ENCODE measurements at regions not wholly inside any gene's neighbourhood (a gene's known extent, or its start where the extent isn't known, plus 50 kb on each side); places are given as distances from the start of the nearest gene placed in this dataset.

- Histone ChIP-seq H3K27me3 (ENCODE audit: control insufficient read depth in 1 of 2, insufficient read depth in 2 of 2, low read length in 2 of 2) (no peaks in the 10 kb centered on the region), H3K36me3 (ENCODE audit: control insufficient read depth in 1 of 2, insufficient read depth in 2 of 2, low read length in 2 of 2) (no peaks in the 10 kb centered on the region), H3K27ac (ENCODE audit: low read depth, low read length) (no peak overlapping the region), H3K9ac (ENCODE audit: low read depth in 1 of 2, low read length in 2 of 2) (no peak overlapping the region), H3K4me3 (ENCODE audit: low read depth in 1 of 2, low read length in 2 of 2) (no peak overlapping the region), H3K4me1 (ENCODE audit: control insufficient read depth in 1 of 2, insufficient read depth in 2 of 2, low read length in 2 of 2) (peaks cover 0 to 12% of the 10 kb centered on the region in 2 donors), H3K9me3 (ENCODE audit: control insufficient read depth in 1 of 2, low read length in 2 of 2) (no peaks in the 10 kb centered on the region)
Observed at GRCh38 chr12:124718036-124718435, 145.6 kb downstream of the SCARB1 start.

DNA sequence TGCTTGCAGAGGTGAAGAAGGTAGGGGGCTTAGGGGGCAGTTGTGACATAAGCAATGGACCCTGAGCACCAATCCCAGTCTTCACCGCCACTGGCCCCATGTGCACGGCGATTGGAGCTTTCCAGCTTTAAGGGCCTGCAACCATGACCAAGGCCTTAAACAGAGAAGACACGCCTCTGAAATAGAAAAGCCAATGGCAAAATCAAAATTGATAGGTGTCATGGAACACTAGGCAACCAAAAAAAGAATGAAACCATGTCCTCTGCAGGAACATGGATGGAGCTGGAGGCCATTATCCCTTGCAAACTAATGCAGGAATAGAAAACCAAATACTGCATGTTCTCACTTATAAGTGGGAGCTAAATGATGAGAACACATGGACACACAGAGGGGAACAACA, 146.3 kb downstream of the SCARB1 start:
- Histone ChIP-seq H3K27ac (ENCODE audit: low read depth, low read length) (no peak overlapping the region), H3K9me3 (ENCODE audit: control insufficient read depth in 1 of 2, low read length in 2 of 2) (no peaks in the 10 kb centered on the region), H3K4me3 (ENCODE audit: low read depth in 1 of 2, low read length in 2 of 2) (no peak overlapping the region), H3K9ac (ENCODE audit: low read depth in 1 of 2, low read length in 2 of 2) (no peak overlapping the region), H3K27me3 (ENCODE audit: control insufficient read depth in 1 of 2, insufficient read depth in 2 of 2, low read length in 2 of 2) (no peaks in the 10 kb centered on the region), H3K36me3 (ENCODE audit: control insufficient read depth in 1 of 2, insufficient read depth in 2 of 2, low read length in 2 of 2) (no peaks in the 10 kb centered on the region), H3K4me1 (ENCODE audit: control insufficient read depth in 1 of 2, insufficient read depth in 2 of 2, low read length in 2 of 2) (peaks cover 0 to 12% of the 10 kb centered on the region in 2 donors)

DNA sequence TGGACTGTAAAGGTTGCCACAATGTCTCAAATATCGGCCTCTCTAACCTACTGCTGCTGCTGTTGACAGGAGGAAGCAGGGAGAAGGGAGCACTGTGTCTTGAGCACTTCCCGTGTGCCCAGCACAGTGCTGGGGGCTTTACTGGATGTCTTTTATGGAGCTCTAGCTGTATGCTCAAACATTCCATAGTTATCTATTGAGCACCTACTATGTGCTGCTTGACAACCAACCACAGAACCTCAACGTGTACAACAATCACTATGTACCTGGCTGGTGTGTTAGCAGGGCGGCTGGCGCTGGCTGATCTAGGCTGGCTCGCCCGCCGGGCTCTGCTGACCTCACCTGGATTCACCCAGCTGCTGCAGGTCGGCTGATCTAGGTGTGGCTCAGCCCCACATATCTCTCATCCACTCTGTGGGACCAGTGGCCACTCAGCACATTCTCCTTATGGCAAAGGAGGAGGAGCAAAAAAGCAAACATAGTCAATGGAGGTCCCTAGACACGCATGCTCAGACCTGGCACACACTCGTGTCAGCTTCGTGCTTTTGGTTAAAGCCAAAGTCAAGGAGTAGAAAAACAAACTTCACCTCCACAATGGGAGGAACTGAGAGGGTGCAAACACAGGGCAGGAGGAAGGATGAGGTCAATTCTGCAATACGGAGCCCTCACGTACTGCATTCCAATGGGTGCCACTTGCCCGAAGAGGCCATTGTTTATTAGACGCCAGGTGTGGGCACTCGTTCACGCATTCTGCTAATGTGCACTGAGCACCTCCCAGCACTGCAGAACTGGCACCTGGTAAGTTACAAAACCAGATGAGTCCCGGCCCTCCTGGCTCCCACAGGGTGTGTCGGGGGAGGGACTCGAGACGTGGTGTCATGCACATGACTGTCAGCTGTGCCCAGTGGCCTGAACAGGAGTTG, 147.2 kb downstream of the SCARB1 start:
- H3K9ac ChIP-seq (ENCODE audit: low read depth in 1 of 2, low read length in 2 of 2), result no peak overlapping the region
- no peak overlapping the region for H3K27ac ChIP-seq (ENCODE audit: low read depth, low read length)
- no peaks in the 10 kb centered on the region for H3K9me3 ChIP-seq (ENCODE audit: control insufficient read depth in 1 of 2, low read length in 2 of 2)
- H3K27me3 ChIP-seq (ENCODE audit: control insufficient read depth in 1 of 2, insufficient read depth in 2 of 2, low read length in 2 of 2), result no peaks in the 10 kb centered on the region
- H3K4me3 ChIP-seq (ENCODE audit: low read depth in 1 of 2, low read length in 2 of 2), result no peak overlapping the region
- H3K36me3 ChIP-seq (ENCODE audit: control insufficient read depth in 1 of 2, insufficient read depth in 2 of 2, low read length in 2 of 2), result no peaks in the 10 kb centered on the region
- H3K4me1 ChIP-seq (ENCODE audit: control insufficient read depth in 1 of 2, insufficient read depth in 2 of 2, low read length in 2 of 2), result peaks cover 0 to 12% of the 10 kb centered on the region in 2 donors

DNA sequence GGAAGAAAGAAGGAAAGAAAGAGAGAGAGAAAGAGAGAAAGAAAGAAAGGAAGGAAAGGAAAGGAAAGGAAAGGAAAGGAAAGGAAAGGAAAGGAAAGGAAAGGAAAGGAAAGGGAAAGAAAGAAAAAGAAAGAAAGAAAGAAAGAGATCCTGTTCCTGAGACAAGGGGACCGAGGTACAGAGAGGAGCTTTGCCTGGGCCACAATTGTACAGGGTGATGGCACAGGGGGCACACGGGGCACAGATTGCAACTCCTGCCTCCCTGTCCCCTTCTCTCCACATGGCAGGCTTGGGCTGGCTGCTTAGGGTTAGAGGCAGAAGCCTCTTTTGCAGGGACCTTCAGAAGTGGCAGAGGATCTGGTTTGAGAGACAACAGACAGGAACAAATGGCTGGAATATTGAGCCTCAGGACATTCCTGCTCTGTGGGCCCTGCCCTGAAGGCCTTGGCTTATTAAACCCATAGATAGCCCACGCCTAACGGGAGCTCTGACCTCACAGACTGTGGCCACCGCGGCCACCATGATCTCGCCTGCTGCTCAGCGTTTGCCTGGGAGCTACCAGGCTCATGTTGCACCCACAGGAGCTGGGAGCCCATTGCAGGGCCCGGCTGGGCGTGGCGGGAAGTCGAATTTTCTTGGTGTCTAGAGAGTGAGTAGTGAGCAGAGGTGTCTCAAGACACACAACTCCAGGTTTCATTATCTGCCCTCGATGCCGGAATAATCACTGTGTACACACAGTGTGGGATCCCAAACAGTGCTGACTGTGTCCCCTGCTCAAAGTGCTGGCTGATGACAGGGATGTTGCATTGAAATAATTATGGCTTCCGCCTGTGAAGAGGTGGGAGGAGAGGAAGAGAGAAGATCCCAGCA, 147.9 kb upstream of the NCOR2 start:
- Histone ChIP-seq H3K27ac (ENCODE audit: low read depth, low read length) (no peak overlapping the region), H3K27me3 (ENCODE audit: control insufficient read depth in 1 of 2, insufficient read depth in 2 of 2, low read length in 2 of 2) (no peaks in the 10 kb centered on the region), H3K4me3 (ENCODE audit: low read depth in 1 of 2, low read length in 2 of 2) (no peak overlapping the region), H3K36me3 (ENCODE audit: control insufficient read depth in 1 of 2, insufficient read depth in 2 of 2, low read length in 2 of 2) (no peaks in the 10 kb centered on the region), H3K9ac (ENCODE audit: low read depth in 1 of 2, low read length in 2 of 2) (no peak overlapping the region), H3K9me3 (ENCODE audit: control insufficient read depth in 1 of 2, low read length in 2 of 2) (no peaks in the 10 kb centered on the region), H3K4me1 (ENCODE audit: control insufficient read depth in 1 of 2, insufficient read depth in 2 of 2, low read length in 2 of 2) (peaks cover 0 to 12% of the 10 kb centered on the region in 2 donors)

DNA sequence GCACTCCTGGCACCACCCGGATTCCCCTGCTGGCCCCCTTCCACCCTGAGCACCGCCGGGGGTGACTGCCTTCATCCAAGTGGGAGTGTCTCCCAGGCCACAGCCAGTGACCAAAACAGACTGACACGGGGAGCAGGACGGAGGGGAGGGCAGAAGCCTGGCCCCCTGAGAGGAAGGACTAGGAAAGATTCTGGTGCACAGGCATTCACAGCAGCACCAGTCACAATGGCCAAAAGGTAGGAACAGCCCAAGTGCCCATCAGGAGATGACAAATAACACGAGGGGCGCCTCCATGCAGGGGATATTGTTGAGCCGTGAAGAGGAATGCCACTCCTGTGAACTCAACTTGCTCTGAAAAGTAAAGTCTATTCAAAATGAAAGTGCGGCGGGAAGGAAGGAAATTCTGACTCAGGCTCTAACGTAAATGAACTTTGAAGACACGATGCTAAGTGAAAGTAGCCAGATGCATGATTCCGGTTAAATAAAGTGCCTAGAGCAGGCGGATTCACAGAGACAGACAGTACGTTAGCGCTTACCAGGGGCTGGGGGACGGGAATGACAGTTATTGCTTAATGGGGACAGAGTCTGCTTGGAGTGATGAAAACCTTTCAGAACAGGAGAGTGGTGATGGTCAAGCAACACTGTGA, 146.1 kb upstream of the NCOR2 start:
- Histone ChIP-seq H3K27ac (ENCODE audit: low read depth, low read length) (peak overlapping the region; percentile 77), H3K9me3 (ENCODE audit: control insufficient read depth in 1 of 2, low read length in 2 of 2) (no peaks in the 10 kb centered on the region), H3K36me3 (ENCODE audit: control insufficient read depth in 1 of 2, insufficient read depth in 2 of 2, low read length in 2 of 2) (no peaks in the 10 kb centered on the region), H3K4me3 (ENCODE audit: low read depth in 1 of 2, low read length in 2 of 2) (peak overlapping the region; percentile 44 to 45), H3K9ac (ENCODE audit: low read depth in 1 of 2, low read length in 2 of 2) (peak overlapping the region; percentile 30 to 44), H3K27me3 (ENCODE audit: control insufficient read depth in 1 of 2, insufficient read depth in 2 of 2, low read length in 2 of 2) (no peaks in the 10 kb centered on the region), H3K4me1 (ENCODE audit: control insufficient read depth in 1 of 2, insufficient read depth in 2 of 2, low read length in 2 of 2) (peaks cover 0 to 9% of the 10 kb centered on the region in 2 donors)

DNA sequence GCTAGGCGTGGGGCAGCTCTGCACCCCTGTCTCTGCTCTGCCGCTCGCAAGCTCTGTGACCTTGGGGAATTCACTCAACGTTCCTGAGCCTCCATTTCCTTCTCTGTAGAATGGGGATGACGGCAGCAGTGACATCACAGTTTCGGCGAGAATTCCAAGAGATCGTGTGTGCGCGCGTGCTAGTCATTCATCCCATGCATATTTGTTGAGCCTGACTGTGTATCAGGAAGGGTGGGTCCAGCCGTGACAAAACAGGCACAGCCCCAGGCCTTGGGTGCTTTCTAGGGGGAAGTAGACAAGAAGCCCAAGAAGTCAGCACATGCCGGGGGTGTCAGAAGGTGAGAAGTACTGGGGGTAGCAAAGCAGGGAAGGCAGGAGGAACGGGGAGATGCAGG, 145.6 kb upstream of the NCOR2 start:
- H3K27ac ChIP-seq (ENCODE audit: low read depth, low read length), result peak overlapping the region; percentile 77
- no peaks in the 10 kb centered on the region for H3K9me3 ChIP-seq (ENCODE audit: control insufficient read depth in 1 of 2, low read length in 2 of 2)
- H3K27me3 ChIP-seq (ENCODE audit: control insufficient read depth in 1 of 2, insufficient read depth in 2 of 2, low read length in 2 of 2), result no peaks in the 10 kb centered on the region
- peak overlapping the region; percentile 44 to 45 for H3K4me3 ChIP-seq (ENCODE audit: low read depth in 1 of 2, low read length in 2 of 2)
- H3K4me1 ChIP-seq (ENCODE audit: control insufficient read depth in 1 of 2, insufficient read depth in 2 of 2, low read length in 2 of 2), result peaks cover 0 to 9% of the 10 kb centered on the region in 2 donors
- peak overlapping the region; percentile 30 to 44 for H3K9ac ChIP-seq (ENCODE audit: low read depth in 1 of 2, low read length in 2 of 2)
- no peaks in the 10 kb centered on the region for H3K36me3 ChIP-seq (ENCODE audit: control insufficient read depth in 1 of 2, insufficient read depth in 2 of 2, low read length in 2 of 2)

GRCh38 chr12:124711344-124711743, 143.9 kb upstream of the NCOR2 start:
- H3K9ac ChIP-seq (ENCODE audit: low read depth in 1 of 2, low read length in 2 of 2), result no peak overlapping the region
- no peak overlapping the region for H3K4me3 ChIP-seq (ENCODE audit: low read depth in 1 of 2, low read length in 2 of 2)
- no peaks in the 10 kb centered on the region for H3K36me3 ChIP-seq (ENCODE audit: control insufficient read depth in 1 of 2, insufficient read depth in 2 of 2, low read length in 2 of 2)
- no peaks in the 10 kb centered on the region for H3K27me3 ChIP-seq (ENCODE audit: control insufficient read depth in 1 of 2, insufficient read depth in 2 of 2, low read length in 2 of 2)
- H3K4me1 ChIP-seq (ENCODE audit: control insufficient read depth in 1 of 2, insufficient read depth in 2 of 2, low read length in 2 of 2), result peaks cover 0 to 9% of the 10 kb centered on the region in 2 donors
- peaks cover 4 to 5% of the 10 kb centered on the region in 2 donors for H3K9me3 ChIP-seq (ENCODE audit: control insufficient read depth in 1 of 2, low read length in 2 of 2)
- no peak overlapping the region for H3K27ac ChIP-seq (ENCODE audit: low read depth, low read length)

GRCh38 chr12:124709722-124710687, 142.6 kb upstream of the NCOR2 start:
- no peak overlapping the region for H3K27ac ChIP-seq (ENCODE audit: low read depth, low read length)
- no peak overlapping the region for H3K4me3 ChIP-seq (ENCODE audit: low read depth in 1 of 2, low read length in 2 of 2)
- no peaks in the 10 kb centered on the region for H3K27me3 ChIP-seq (ENCODE audit: control insufficient read depth in 1 of 2, insufficient read depth in 2 of 2, low read length in 2 of 2)
- no peaks in the 10 kb centered on the region for H3K36me3 ChIP-seq (ENCODE audit: control insufficient read depth in 1 of 2, insufficient read depth in 2 of 2, low read length in 2 of 2)
- no peak overlapping the region for H3K9ac ChIP-seq (ENCODE audit: low read depth in 1 of 2, low read length in 2 of 2)
- peaks cover 4 to 5% of the 10 kb centered on the region in 2 donors for H3K9me3 ChIP-seq (ENCODE audit: control insufficient read depth in 1 of 2, low read length in 2 of 2)
- H3K4me1 ChIP-seq (ENCODE audit: control insufficient read depth in 1 of 2, insufficient read depth in 2 of 2, low read length in 2 of 2), result peaks cover 0 to 9% of the 10 kb centered on the region in 2 donors

GRCh38 chr12:124707316-124707715, 139.9 kb upstream of the NCOR2 start:
- peaks cover 4 to 5% of the 10 kb centered on the region in 2 donors for H3K9me3 ChIP-seq (ENCODE audit: control insufficient read depth in 1 of 2, low read length in 2 of 2)
- no peak overlapping the region for H3K4me3 ChIP-seq (ENCODE audit: low read depth in 1 of 2, low read length in 2 of 2)
- no peaks in the 10 kb centered on the region for H3K36me3 ChIP-seq (ENCODE audit: control insufficient read depth in 1 of 2, insufficient read depth in 2 of 2, low read length in 2 of 2)
- no peaks in the 10 kb centered on the region for H3K4me1 ChIP-seq (ENCODE audit: control insufficient read depth in 1 of 2, insufficient read depth in 2 of 2, low read length in 2 of 2)
- H3K27me3 ChIP-seq (ENCODE audit: control insufficient read depth in 1 of 2, insufficient read depth in 2 of 2, low read length in 2 of 2), result no peaks in the 10 kb centered on the region
- no peak overlapping the region for H3K9ac ChIP-seq (ENCODE audit: low read depth in 1 of 2, low read length in 2 of 2)
- no peak overlapping the region for H3K27ac ChIP-seq (ENCODE audit: low read depth, low read length)
